A549 (cell line): ENCODE measurements at regions not wholly inside any gene's neighbourhood (a gene's known extent, or its start where the extent isn't known, plus 50 kb on each side); places are given as distances from the start of the nearest gene placed in this dataset.

Experiments used
- ATAC-seq, 2 experiments: fragments of 200-7000 bp in 1 of 2; fragments of >200 bp in 1 of 2; cut with Nextera tagmentation in 1 of 2; cut with Tn5 transposase in 1 of 2; 3 replicates each; pipeline versions ENCODE4 v1.8.0 to v1.9.1; 2018 to 2020; ENCODE audit warnings: mild to moderate bottlenecking in 1 of 2, moderate library complexity in 1 of 2
- CTCF ChIA-PET: fragments of 300-600 bp; sonication (Branson Sonifier 250); formaldehyde crosslinking; extraction: SDS; loops from one replicate; lab custom pipeline; 2021; ENCODE audit warnings: antibody characterized with exemption, inconsistent platforms; lab: Yijun Ruan, JAX
- POLR2A ChIA-PET: fragments of 350-600 bp; formaldehyde crosslinking; extraction: SDS; loops from one replicate; lab custom pipeline; 2021; ENCODE audit warnings: antibody characterized with exemption, inconsistent platforms; lab: Yijun Ruan, JAX
- DNase-seq, 2 experiments: peaks; one replicate each; pipeline versions ENCODE4 v3.0.0 to v3.0.0-alpha.2; 2011 to 2016; ENCODE audit warnings: low read depth in 1 of 2, low spot score in 1 of 2
- FAIRE-seq: peaks from 2 replicates; lab custom pipeline; 2011; peaks lifted over from hg19 to GRCh38; lab: Jason Lieb, UNC
- H3K27ac ChIP-seq, 2 experiments: fragments of >200 bp; sonication (Bioruptor Twin); formaldehyde crosslinking; 3 replicates each; pipeline ENCODE4 v1.5.1; 2016 to 2017
- H3K4me1 ChIP-seq: fragments of >200 bp; sonication (Bioruptor Twin); formaldehyde crosslinking; 3 replicates; pipeline ENCODE4 v1.6.1; 2016
- H3K4me2 ChIP-seq: fragments of >200 bp; sonication (Bioruptor Twin); formaldehyde crosslinking; 3 replicates; pipeline ENCODE4 v1.6.1; 2016
- H3K4me3 ChIP-seq: fragments of >200 bp; sonication (Bioruptor Twin); formaldehyde crosslinking; 3 replicates; pipeline ENCODE4 v1.5.1; 2016
- H3K9me3 ChIP-seq: fragments of >200 bp; sonication (Bioruptor Twin); formaldehyde crosslinking; 3 replicates; pipeline ENCODE4 v1.6.1; 2016
- CEBPB ChIP-seq, 2 experiments: fragments of >200 bp in 1 of 2; sonication (Bioruptor Twin) in 1 of 2; formaldehyde crosslinking in 1 of 2; IDR thresholded peaks; 2 replicates each; pipeline ENCODE4 v1.6.1; 2012 to 2016
- CHD4 ChIP-seq: fragments of 200-600 bp; sonication (generic); IDR thresholded peaks from 2 replicates; pipeline ENCODE4 v1.6.1; 2016; ENCODE audit warnings: antibody characterized with exemption, mild to moderate bottlenecking, borderline replicate concordance
- EHF ChIP-seq: fragments of 250-450 bp; sonication (Bioruptor Pico); IDR thresholded peaks from 2 replicates; pipeline ENCODE4 v1.5.0; 2020; ENCODE audit warnings: mild to moderate bottlenecking
- EHMT2 ChIP-seq: fragments of 200-600 bp; sonication (generic); IDR thresholded peaks from 2 replicates; pipeline ENCODE4 v1.6.1; 2016; ENCODE audit warnings: antibody characterized with exemption, low read depth, mild to moderate bottlenecking, moderate library complexity
- EP300 ChIP-seq, 2 experiments: fragments of >200 bp; sonication (Bioruptor Twin); formaldehyde crosslinking; IDR thresholded peaks; 2 replicates in 1 of 2; 3 replicates in 1 of 2; pipeline ENCODE4 v1.6.1; 2016 to 2017
- ESRRA ChIP-seq: fragments of 150-350 bp; IDR thresholded peaks from 2 replicates; pipeline ENCODE4 v1.6.1; 2014; ENCODE audit warnings: mild to moderate bottlenecking, low read length, borderline replicate concordance
- FOXS1 ChIP-seq: fragments of 250-450 bp; sonication (Bioruptor Pico); IDR thresholded peaks from 2 replicates; pipeline ENCODE4 v1.5.0; 2020; ENCODE audit warnings: mild to moderate bottlenecking, moderate library complexity
- GATA3 ChIP-seq: IDR thresholded peaks from 2 replicates; pipeline ENCODE4 v1.6.1; 2012; ENCODE audit warnings: borderline replicate concordance
- HDAC2 ChIP-seq: fragments of 200-600 bp; sonication (generic); IDR thresholded peaks from 2 replicates; pipeline ENCODE4 v1.6.1; 2016
- HEYL ChIP-seq: fragments of 250-450 bp; sonication (Bioruptor Pico); IDR thresholded peaks from 2 replicates; pipeline ENCODE4 v1.8.0; 2021; ENCODE audit warnings: mild to moderate bottlenecking, moderate library complexity
- HOXA7 ChIP-seq: fragments of 250-450 bp; sonication (Bioruptor Pico); IDR thresholded peaks from 2 replicates; pipeline ENCODE4 v1.5.0; 2020; ENCODE audit warnings: mild to moderate bottlenecking, moderate library complexity
- JUNB ChIP-seq: fragments of >200 bp; sonication (Bioruptor Twin); formaldehyde crosslinking; IDR thresholded peaks from 2 replicates; pipeline ENCODE4 v1.6.1; 2016
- MAFK ChIP-seq: fragments of 450-650 bp; IDR thresholded peaks from 2 replicates; pipeline ENCODE4 v1.6.1; 2014; ENCODE audit not compliant: partially characterized antibody
- NR3C1 ChIP-seq: fragments of >200 bp; sonication (Bioruptor Twin); formaldehyde crosslinking; IDR thresholded peaks from 3 replicates; pipeline ENCODE4 v1.6.1; 2017
- POLR2AphosphoS2 ChIP-seq: conservative IDR thresholded peaks from 2 replicates; pipeline ENCODE4 v1.6.1; 2012; ENCODE audit warnings: low read length, improper control_type of control experiment, inconsistent platforms
- RAD21 ChIP-seq, 2 experiments: fragments of >200 bp in 1 of 2; sonication (Bioruptor Twin) in 1 of 2; formaldehyde crosslinking in 1 of 2; IDR thresholded peaks in 1 of 2; conservative IDR thresholded peaks in 1 of 2; 2 replicates in 1 of 2; 3 replicates in 1 of 2; pipeline ENCODE4 v1.6.1; 2012 to 2018; ENCODE audit warnings: inconsistent platforms in 1 of 2
- SREBF2 ChIP-seq: fragments of 450-650 bp; IDR thresholded peaks from 2 replicates; pipeline ENCODE4 v1.6.1; 2014; ENCODE audit warnings: mild to moderate bottlenecking, moderate library complexity
- ZFP36 ChIP-seq: fragments of 450-650 bp; IDR thresholded peaks from 2 replicates; pipeline ENCODE4 v1.6.1; 2014; ENCODE audit warnings: borderline replicate concordance; ENCODE audit not compliant: partially characterized antibody
- WGBS: methylation state at CpG from one replicate; pipeline ENCODE4 v1.1.6; 2017; ENCODE audit errors: missing lambda C conversion rate; 5-methylcytosine and 5-hydroxymethylcytosine counted together
- TF ChIP-seq, protein P1 (sequence below): fragments of >200 bp; sonication (Bioruptor Twin); formaldehyde crosslinking; IDR thresholded peaks from 3 replicates; pipeline ENCODE4 v1.6.1; 2016
- TF ChIP-seq, protein P2 (sequence below): IDR thresholded peaks from 2 replicates; pipeline ENCODE4 v1.6.1; 2012
- TF ChIP-seq, protein P3 (sequence below): fragments of 250-450 bp; sonication (Bioruptor Pico); IDR thresholded peaks from 2 replicates; pipeline ENCODE4 v1.5.0; 2021; ENCODE audit warnings: mild to moderate bottlenecking, moderate library complexity, borderline replicate concordance
- TF ChIP-seq, protein P4 (sequence below): IDR thresholded peaks from 2 replicates; pipeline ENCODE4 v1.6.1; 2012
- TF ChIP-seq, protein P5 (sequence below): fragments of >200 bp; sonication (Bioruptor Twin); formaldehyde crosslinking; IDR thresholded peaks from 2 replicates; pipeline ENCODE4 v1.6.1; 2016

DNA sequence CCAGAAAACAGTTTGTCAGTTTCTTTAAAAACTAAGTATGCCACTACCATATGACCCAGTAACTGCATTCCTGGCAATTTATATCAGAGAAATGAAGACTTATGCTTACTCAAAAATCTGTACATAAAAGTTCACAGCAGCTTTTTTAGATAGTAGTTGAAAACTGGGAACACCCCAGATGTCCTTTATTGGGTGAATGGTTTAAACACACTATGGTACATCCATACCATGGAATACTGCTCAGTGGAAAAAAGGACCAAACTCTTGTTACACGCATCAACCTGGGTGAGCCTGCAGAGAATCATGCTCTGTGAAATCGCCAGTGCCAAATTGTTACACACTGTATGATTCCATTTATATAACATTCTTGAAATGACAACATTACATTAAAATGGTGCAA, 127.6 kb upstream of the RET start (continued):
- TF ChIP-seq, protein P1, sequence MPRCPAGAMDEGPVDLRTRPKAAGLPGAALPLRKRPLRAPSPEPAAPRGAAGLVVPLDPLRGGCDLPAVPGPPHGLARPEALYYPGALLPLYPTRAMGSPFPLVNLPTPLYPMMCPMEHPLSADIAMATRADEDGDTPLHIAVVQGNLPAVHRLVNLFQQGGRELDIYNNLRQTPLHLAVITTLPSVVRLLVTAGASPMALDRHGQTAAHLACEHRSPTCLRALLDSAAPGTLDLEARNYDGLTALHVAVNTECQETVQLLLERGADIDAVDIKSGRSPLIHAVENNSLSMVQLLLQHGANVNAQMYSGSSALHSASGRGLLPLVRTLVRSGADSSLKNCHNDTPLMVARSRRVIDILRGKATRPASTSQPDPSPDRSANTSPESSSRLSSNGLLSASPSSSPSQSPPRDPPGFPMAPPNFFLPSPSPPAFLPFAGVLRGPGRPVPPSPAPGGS: no peak
- no peak for TF ChIP-seq GATA3
- no peak for TF ChIP-seq RAD21 (conservative IDR thresholded peaks at IDR 0.05 in 1 of 2, IDR thresholded peaks at IDR 0.05 in 1 of 2)
- no peak for TF ChIP-seq CHD4
- no peak for TF ChIP-seq FOXS1 (CRISPR knock-in tag)
- TF ChIP-seq, protein P2, sequence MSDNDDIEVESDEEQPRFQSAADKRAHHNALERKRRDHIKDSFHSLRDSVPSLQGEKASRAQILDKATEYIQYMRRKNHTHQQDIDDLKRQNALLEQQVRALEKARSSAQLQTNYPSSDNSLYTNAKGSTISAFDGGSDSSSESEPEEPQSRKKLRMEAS: no peak
- no peak for TF ChIP-seq SREBF2
- TF ChIP-seq, protein P3, sequence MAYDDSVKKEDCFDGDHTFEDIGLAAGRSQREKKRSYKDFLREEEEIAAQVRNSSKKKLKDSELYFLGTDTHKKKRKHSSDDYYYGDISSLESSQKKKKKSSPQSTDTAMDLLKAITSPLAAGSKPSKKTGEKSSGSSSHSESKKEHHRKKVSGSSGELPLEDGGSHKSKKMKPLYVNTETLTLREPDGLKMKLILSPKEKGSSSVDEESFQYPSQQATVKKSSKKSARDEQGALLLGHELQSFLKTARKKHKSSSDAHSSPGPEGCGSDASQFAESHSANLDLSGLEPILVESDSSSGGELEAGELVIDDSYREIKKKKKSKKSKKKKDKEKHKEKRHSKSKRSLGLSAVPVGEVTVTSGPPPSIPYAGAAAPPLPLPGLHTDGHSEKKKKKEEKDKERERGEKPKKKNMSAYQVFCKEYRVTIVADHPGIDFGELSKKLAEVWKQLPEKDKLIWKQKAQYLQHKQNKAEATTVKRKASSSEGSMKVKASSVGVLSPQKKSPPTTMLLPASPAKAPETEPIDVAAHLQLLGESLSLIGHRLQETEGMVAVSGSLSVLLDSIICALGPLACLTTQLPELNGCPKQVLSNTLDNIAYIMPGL: no peak
- TF ChIP-seq CEBPB (IDR thresholded peaks at IDR 0.05): no peak

DNA sequence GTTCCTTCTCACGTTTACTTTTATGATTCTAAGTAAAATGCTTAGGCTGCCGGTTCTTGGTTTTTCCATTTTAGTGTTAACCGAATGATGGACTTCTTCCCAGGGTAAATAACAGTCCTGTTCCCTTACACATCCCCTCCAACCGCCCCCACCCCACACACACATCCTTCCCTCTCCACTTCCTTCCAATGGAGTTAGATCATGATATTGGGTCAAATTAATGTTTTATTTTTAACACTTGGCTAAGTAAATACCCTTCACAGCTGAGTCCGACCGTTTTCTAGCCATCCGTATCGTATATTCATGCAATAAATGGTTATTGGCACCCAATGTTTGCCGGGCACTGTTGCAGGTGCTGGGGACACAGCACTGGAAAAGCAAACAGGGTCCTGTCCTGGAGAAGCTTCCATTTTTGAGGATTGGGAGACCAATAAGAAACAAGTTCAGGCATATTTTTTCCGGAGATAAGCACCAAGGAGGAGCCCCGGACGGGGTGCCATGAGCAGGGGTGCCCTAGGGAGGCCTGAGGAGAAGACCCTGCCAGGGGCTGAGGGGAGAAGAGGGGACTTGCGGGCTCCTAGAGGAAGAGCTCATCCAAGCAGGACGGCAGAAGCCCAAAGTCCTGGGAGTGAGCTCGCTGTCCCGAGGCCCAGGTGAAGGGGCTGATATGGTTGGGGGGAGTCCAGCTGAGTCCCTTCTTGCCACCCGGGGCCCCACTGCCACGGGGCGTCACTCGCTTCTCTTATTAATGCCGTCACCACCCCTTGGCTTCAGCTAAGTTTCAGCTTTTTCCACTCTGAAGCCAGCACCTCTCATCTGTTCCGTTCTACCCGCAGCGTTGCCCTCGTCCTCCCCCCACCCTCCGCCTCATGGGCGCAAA, 126.0 kb upstream of the RET start:
- WGBS: 59% methylated on average over 26 of the region's 27 CpGs
- no peaks in the 10 kb centered on the region for H3K4me1 ChIP-seq
- H3K4me2 ChIP-seq: no peak overlapping the region
- DNase-seq (no peak), ATAC-seq (no peak), FAIRE-seq (no peak)
- TF ChIP-seq EHMT2 (no peak), HOXA7 (CRISPR knock-in tag) (no peak), EP300 (IDR thresholded peaks at IDR 0.05) (no peak)
- TF ChIP-seq, protein P4, sequence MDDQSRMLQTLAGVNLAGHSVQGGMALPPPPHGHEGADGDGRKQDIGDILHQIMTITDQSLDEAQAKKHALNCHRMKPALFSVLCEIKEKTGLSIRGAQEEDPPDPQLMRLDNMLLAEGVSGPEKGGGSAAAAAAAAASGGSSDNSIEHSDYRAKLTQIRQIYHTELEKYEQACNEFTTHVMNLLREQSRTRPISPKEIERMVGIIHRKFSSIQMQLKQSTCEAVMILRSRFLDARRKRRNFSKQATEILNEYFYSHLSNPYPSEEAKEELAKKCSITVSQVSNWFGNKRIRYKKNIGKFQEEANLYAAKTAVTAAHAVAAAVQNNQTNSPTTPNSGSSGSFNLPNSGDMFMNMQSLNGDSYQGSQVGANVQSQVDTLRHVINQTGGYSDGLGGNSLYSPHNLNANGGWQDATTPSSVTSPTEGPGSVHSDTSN: no peak
- no peak overlapping the region for H3K4me3 ChIP-seq
- H3K9me3 ChIP-seq: no peaks in the 10 kb centered on the region; the same call in 1 of the 3 replicates
- ChIA-PET POLR2A (no interaction called here), CTCF (no interaction called here)
- no peak overlapping the region for H3K27ac ChIP-seq

DNA sequence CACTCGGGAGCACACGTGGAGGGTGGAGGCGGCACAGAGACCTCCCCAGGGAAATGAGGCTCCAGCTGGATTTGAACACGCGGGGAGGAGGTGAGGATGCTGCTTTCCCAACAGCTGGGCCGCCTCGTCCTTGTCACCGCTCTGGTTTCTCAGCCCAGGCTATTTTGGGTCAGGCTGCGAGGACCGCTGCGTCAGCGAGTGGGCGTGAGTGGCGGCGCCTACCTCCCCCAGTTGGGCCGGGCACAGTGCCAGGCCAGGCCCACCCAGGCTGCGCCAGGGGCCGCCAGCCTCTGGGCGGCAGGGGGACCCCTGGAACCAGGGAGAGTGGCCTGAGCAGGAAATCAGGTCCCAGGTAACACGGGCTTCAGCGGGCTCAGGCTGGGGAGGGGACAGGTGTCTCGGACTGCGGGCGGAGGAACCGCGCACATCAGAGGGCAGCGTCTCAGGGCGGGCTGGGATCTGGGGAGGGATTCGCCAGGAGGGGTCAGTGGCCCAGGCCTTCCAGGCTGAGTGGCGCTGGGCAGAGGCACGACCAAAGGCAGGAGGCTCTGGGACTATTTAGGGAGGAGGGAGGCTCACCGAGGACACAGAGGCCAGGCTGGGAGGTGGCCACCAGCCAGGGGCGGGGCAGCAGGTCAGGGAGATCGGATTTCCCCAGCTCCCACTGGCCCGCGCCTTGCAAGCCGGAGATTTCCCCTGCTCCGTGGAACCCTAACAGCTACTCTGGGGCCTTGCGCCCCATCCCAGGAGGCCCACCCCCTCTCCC, 125.2 kb upstream of the RET start:
- Histone ChIP-seq H3K4me1 (no peaks in the 10 kb centered on the region), H3K4me3 (no peak overlapping the region), H3K27ac (no peak overlapping the region), H3K4me2 (no peak overlapping the region), H3K9me3 (no peaks in the 10 kb centered on the region; the same call in 1 of the 3 replicates)
- CTCF ChIA-PET: interaction anchor here (1.1 kb wide), 1 partner anchor 13 kb away, joined by 3 read pairs; no protein-coding TSS in a partner anchor
- WGBS: 83% methylated on average over 32 of the region's 39 CpGs
- ATAC-seq (no peak), DNase-seq (no peak), FAIRE-seq (no peak)
- POLR2A ChIA-PET: no interaction called here
- TF ChIP-seq, protein P4: no peak
- TF ChIP-seq GATA3: no peak
- no peak for TF ChIP-seq HDAC2
- no peak for TF ChIP-seq ESRRA
- no peak for TF ChIP-seq RAD21 (conservative IDR thresholded peaks at IDR 0.05 in 1 of 2, IDR thresholded peaks at IDR 0.05 in 1 of 2)
- TF ChIP-seq SREBF2: no peak
- TF ChIP-seq POLR2AphosphoS2: no peak
- TF ChIP-seq, protein P1: no peak
- TF ChIP-seq ZFP36: no peak
- TF ChIP-seq, protein P5, sequence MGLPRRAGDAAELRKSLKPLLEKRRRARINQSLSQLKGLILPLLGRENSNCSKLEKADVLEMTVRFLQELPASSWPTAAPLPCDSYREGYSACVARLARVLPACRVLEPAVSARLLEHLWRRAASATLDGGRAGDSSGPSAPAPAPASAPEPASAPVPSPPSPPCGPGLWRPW: no peak
- TF ChIP-seq MAFK: no peak
- TF ChIP-seq HEYL (CRISPR knock-in tag): no peak
- no peak for TF ChIP-seq JUNB
- no peak for TF ChIP-seq EHF (CRISPR knock-in tag)
- no peak for TF ChIP-seq CEBPB (IDR thresholded peaks at IDR 0.05)
- TF ChIP-seq NR3C1: no peak
